GM12873 (cell line): ENCODE measurements at regions not wholly inside any gene's neighbourhood (a gene's known extent, or its start where the extent isn't known, plus 50 kb on each side); places are given as distances from the start of the nearest gene placed in this dataset.

Experiments
- TF ChIP-seq, protein P1 (sequence below): IDR thresholded peaks from 2 replicates; pipeline ENCODE4 v1.5.1; 2012; ENCODE audit warnings: low read depth, mild to moderate bottlenecking, moderate library complexity, low read length, control low read depth; ENCODE audit not compliant: insufficient read depth; ENCODE audit errors: missing control alignments

DNA sequence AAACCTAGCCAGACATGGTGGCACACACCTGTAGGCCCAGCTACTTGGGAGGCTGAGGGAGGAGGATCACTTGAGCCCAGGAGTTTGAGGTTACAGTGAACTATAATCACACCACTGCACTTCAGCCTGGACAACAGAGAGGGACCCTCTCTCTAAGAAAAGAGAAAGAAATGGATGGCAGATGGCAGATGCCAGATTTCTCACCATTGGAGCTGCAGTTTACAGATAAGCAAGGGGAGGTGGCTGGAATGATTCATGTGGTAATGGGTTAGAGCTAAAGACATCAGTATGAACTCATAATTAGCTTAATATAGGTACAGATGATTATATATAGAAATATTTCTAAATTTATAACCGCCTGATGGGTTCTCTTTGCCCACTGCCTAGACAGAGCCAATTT, 80.1 kb upstream of the IPO5 start:
- TF ChIP-seq, protein P1, sequence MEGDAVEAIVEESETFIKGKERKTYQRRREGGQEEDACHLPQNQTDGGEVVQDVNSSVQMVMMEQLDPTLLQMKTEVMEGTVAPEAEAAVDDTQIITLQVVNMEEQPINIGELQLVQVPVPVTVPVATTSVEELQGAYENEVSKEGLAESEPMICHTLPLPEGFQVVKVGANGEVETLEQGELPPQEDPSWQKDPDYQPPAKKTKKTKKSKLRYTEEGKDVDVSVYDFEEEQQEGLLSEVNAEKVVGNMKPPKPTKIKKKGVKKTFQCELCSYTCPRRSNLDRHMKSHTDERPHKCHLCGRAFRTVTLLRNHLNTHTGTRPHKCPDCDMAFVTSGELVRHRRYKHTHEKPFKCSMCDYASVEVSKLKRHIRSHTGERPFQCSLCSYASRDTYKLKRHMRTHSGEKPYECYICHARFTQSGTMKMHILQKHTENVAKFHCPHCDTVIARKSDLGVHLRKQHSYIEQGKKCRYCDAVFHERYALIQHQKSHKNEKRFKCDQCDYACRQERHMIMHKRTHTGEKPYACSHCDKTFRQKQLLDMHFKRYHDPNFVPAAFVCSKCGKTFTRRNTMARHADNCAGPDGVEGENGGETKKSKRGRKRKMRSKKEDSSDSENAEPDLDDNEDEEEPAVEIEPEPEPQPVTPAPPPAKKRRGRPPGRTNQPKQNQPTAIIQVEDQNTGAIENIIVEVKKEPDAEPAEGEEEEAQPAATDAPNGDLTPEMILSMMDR = no peak

DNA sequence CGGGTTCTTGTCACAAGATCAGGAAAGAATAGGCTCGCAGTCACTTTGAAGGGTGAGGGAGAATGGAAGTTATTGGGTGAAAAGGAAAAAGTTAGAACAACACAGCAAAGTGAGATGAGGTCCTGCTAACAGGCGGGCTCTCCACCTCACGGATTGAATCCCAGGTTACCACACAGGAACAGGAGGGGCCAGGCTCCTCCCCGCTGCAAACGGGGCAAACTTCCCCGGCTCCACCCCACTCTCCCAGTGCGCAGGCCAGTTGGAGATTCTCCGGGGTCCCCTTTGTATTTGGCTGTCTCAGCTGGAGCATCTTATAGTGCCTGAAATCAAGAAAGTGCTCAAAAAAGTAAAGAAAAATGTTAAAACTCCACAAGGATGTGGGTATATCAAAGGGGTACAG, 78.3 kb upstream of the IPO5 start:
- TF ChIP-seq, protein P1 = no peak

DNA sequence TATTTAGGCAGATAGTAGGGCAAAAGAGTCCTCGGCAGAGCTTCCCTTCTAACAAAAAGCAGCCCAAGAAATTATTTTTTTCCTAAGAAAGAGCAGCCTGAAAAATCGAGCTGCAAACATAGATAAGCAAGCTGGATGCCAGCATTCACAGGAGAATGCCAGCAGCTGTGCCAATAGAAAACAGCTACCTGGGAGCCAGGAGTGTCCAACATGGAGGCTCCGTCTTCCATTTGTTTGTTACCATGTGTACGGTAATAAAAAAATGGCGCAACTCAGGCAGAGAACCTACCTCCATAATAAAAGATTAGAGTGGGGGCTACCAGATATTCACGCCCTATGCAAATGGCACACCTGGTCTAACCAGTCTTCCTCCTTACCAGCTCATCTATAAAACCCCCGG, 77.6 kb upstream of the IPO5 start:
- TF ChIP-seq, protein P1 = no peak

DNA sequence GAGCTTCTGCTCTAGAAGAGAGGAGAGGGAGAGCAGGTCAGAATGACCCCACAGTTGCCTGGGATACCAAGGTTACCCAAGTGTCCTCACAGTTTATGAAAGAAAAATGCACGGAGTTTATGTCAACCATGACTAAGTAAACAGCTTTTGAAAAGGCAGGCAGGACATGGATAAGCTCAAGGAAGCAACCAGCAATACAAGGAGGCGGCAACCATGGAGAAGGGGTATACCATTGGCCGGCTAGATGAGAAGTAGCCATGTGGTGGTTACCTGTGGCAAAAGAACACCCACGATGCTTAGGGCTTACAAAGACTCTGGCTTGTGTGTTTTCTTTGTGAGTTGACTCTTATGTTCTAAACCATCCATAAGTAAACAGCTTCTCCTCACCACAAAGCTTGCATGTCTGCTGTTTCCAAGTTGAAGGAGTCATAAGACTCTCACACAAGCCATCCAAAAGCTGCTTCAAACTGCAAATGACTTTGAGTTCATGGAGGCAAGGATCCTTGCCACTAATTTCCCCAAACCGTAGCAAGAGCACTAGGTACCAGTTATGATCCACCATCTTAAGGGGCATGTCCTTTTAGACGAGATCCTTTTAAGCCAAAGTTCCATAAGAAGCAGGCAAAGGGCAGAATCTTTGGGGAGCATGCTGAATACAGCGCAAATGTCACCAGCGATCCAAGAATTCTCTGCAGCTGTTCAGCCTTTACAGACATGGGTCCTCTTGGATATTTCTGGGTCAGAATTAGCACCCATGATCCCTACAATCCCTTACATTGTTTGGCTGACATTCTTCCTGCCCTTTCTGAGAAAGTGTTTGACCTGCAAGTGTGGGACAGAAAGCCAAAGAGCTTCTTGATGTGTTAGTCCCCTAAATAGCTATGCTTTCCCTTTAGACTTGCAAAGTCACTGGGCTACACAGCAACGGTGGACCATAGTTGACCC, 74.8 kb upstream of the IPO5 start:
- TF ChIP-seq, protein P1 = no peak

DNA sequence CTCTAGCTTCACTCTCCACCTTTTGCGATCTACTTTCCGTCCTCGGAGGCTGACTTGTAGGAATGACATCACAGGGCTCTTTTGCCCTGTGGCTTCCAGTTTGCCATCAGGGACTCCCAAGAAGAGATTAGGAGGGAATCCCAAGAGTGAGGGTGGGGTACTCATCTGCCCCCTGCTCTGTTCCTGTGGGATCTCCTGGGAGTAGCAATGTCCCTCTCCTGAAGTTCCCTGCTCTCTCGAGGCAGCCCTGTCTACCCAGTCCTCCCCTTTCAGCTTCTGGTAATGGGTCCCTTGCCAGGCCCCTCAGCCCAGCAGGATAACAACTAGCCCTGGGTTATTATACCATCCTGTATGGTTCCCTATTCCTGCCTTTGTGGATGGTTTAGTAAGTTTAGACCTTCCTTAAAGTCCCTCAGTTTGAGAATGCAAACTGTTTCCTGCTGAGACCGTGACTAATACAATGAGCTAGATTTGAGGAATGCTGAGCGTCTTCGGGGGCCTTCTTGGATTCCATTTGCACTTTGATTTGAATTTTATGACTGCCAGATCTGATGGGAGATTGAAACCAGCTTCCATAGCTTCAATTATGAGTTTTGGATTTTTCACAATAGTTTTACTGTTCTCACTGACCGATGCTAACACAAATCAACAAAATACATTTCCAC, 73.7 kb upstream of the IPO5 start:
- TF ChIP-seq, protein P1 = no peak

DNA sequence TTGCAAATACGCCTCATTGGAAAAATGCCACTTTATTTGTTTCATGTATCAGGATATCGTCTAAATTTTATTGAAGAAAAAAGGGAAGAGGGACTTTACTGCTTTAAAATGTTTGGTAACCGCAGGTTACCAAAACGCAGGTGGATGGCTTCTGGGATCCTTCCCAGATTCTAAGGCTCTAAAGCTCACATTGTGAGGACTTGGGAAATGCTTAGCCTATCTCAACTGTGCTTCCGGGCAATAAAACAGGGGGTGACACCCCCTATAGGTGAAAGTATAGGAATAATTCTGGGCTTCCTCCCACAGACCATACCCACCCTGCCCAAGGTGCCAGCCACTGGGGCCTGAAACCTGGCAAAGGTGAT, 73.2 kb upstream of the IPO5 start:
- TF ChIP-seq, protein P1 = no peak

DNA sequence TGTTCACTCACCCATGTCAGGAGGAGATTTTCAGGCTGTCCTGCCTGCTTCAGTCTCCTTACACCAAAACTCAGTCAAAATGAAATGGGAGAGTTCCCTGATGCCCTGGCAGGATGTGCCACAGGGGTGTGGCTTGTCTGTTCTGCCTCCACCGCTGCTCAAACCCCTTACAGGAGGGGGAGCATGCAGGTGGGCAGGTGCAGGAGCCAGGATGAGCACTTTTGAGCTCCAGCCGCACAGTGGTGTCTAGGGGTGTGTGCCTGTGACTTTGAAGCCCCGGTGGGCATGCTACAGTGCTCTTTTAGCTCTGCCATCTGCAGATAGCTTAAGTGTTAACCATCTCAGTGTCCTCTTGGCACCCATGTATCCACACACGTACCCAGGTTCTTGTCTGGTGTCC, 71.9 kb upstream of the IPO5 start:
- TF ChIP-seq, protein P1 = no peak
